ENCODE measurements at regions not wholly inside any gene's neighbourhood (a gene's known extent, or its start where the extent isn't known, plus 50 kb on each side); places are given as distances from the start of the nearest gene placed in this dataset.

DNA sequence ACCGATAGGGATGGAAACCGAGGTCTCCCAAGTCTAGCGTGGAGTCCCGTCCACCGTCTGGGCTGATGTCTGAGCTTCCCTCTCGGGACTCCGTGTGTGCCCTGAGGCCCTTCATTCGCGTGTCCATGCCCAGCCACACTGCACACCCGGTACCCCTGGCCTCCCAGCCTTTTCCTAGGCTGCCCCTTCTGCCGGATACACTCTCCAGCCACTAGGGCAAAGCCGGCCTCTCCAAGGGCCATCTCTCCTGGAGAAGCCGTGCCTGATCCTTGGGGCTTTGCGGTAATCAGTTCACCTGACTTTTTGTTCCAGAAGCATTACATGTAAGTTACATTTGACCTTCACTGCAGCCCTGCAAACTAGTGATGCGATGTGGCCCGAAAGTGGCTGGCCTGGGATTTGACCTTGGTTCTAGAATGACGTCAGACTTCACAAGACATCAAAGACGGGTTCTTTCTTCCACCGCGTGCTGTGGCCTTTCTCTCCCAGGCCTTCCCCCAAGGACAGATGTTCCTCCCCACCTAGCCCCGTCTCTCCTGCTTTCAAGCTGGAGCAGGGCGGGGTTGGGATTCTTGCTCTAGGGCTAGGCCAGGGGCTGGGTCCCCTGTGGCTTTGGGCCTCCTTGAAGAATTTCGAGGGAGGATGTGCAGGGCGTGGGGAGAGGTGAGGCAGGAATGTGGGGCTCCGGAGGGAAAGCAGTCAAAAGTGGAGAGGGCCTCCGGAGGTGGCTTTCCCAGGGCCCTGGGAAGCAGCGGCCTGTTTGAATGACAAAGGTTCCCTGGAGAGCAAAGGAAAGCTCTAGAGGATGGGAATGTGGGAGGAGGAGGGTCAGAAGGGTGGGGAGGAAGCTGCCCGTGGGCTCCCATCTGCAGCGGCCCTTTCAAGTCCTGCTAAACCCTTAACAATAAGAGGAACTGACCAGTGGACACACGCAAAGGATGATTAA is 49.7 kb upstream of the SLC2A1 start:
- peaks cover 0 to 26% (median 10%) of the 10 kb centered on the region in 9 donors for H3K27me3 ChIP-seq
- 65 to 75% (median 66%) methylated on average over 29 to 30 of the region's 30 CpGs for WGBS, 4 donors
- ATAC-seq (no peak), DNase-seq (no peak)
- intact Hi-C loops (cut with DNase I) = no loop called here
- H3K4me1 ChIP-seq = no peaks in the 10 kb centered on the region
- TF ChIP-seq POLR2A (IDR thresholded peaks at IDR 0.05) = no peak
- TF ChIP-seq, protein P1, sequence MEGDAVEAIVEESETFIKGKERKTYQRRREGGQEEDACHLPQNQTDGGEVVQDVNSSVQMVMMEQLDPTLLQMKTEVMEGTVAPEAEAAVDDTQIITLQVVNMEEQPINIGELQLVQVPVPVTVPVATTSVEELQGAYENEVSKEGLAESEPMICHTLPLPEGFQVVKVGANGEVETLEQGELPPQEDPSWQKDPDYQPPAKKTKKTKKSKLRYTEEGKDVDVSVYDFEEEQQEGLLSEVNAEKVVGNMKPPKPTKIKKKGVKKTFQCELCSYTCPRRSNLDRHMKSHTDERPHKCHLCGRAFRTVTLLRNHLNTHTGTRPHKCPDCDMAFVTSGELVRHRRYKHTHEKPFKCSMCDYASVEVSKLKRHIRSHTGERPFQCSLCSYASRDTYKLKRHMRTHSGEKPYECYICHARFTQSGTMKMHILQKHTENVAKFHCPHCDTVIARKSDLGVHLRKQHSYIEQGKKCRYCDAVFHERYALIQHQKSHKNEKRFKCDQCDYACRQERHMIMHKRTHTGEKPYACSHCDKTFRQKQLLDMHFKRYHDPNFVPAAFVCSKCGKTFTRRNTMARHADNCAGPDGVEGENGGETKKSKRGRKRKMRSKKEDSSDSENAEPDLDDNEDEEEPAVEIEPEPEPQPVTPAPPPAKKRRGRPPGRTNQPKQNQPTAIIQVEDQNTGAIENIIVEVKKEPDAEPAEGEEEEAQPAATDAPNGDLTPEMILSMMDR (IDR thresholded peaks at IDR 0.05) = no peak
- H3K9me3 ChIP-seq = no peaks in the 10 kb centered on the region
- H3K36me3 ChIP-seq = no peaks in the 10 kb centered on the region
- H3K27ac ChIP-seq = no peak overlapping the region
- H3K4me3 ChIP-seq = no peak overlapping the region

Data from heart left ventricle (tissue), 16 donors.